ENCODE measurements at regions not wholly inside any gene's neighbourhood (a gene's known extent, or its start where the extent isn't known, plus 50 kb on each side); places are given as distances from the start of the nearest gene placed in this dataset.

GRCh38 chr6:71421611-71422010, 133.0 kb downstream of the OGFRL1 start:
- Histone ChIP-seq H3K9me2 (replicated peaks; ENCODE audit: insufficient read depth, low read length) (no peaks in the 10 kb centered on the region), H3K4me2 (ENCODE audit: low read depth, low read length, poor library complexity, severe bottlenecking) (no peak overlapping the region), H3K9ac (ENCODE audit: low read length) (no peak overlapping the region), H4K20me1 (ENCODE audit: insufficient read depth, low read depth, low read length) (no peaks in the 10 kb centered on the region), H3K27ac (ENCODE audit: low read length) (no peak overlapping the region), H3K4me3 (ENCODE audit: low read length) (no peak overlapping the region), H3K4me1 (ENCODE audit: low read length) (no peaks in the 10 kb centered on the region), H3K9me3 (ENCODE audit: low read length) (no peaks in the 10 kb centered on the region), H3K79me2 (ENCODE audit: low read length) (no peaks in the 10 kb centered on the region), H3K36me3 (ENCODE audit: insufficient read depth, low read length) (no peaks in the 10 kb centered on the region), H2AFZ (ENCODE audit: low read length) (no peak overlapping the region), H3K27me3 (ENCODE audit: low read length) (no peaks in the 10 kb centered on the region)
- no peak for DNase-seq

- H3K36me3 ChIP-seq (ENCODE audit: insufficient read depth, low read length), result no peaks in the 10 kb centered on the region
- no peaks in the 10 kb centered on the region for H3K27me3 ChIP-seq (ENCODE audit: low read length)
- no peaks in the 10 kb centered on the region for H3K79me2 ChIP-seq (ENCODE audit: low read length)
- no peaks in the 10 kb centered on the region for H3K9me2 ChIP-seq (replicated peaks; ENCODE audit: insufficient read depth, low read length)
- no peaks in the 10 kb centered on the region for H4K20me1 ChIP-seq (ENCODE audit: insufficient read depth, low read depth, low read length)
- H3K9ac ChIP-seq (ENCODE audit: low read length), result no peak overlapping the region
- no peak overlapping the region for H3K27ac ChIP-seq (ENCODE audit: low read length)
- no peaks in the 10 kb centered on the region for H3K4me1 ChIP-seq (ENCODE audit: low read length)
- no peaks in the 10 kb centered on the region for H3K9me3 ChIP-seq (ENCODE audit: low read length)
- no peak overlapping the region for H3K4me2 ChIP-seq (ENCODE audit: low read depth, low read length, poor library complexity, severe bottlenecking)
- H2AFZ ChIP-seq (ENCODE audit: low read length), result no peak overlapping the region
- no peak for DNase-seq
- no peak overlapping the region for H3K4me3 ChIP-seq (ENCODE audit: low read length)
Measured at GRCh38 chr6:71430018-71430417, 141.4 kb downstream of the OGFRL1 start.

DNA sequence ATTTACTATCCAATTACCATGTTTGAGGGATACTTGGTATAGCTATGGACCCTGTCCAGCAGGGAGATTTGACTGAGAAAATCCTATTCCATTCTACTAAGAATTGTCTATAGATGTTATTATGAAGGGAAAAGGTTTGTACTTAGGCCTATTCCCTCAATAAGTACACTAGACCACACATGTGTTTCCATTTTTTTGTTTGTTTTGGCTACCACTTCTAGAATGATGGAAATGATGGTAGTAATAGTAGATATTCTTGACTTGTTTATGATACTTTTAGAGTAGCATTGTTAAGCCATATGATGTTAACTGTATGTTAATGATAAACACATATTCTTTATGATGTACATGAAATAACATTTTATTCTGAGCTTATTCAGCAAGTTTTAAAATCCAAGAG, 144.8 kb downstream of the OGFRL1 start:
- no peak overlapping the region for H3K9ac ChIP-seq (ENCODE audit: low read length)
- no peak overlapping the region for H3K4me2 ChIP-seq (ENCODE audit: low read depth, low read length, poor library complexity, severe bottlenecking)
- no peaks in the 10 kb centered on the region for H3K4me1 ChIP-seq (ENCODE audit: low read length)
- H3K27ac ChIP-seq (ENCODE audit: low read length), result no peak overlapping the region
- H3K36me3 ChIP-seq (ENCODE audit: insufficient read depth, low read length), result no peaks in the 10 kb centered on the region
- no peak overlapping the region for H3K4me3 ChIP-seq (ENCODE audit: low read length)
- no peaks in the 10 kb centered on the region for H3K9me2 ChIP-seq (replicated peaks; ENCODE audit: insufficient read depth, low read length)
- no peaks in the 10 kb centered on the region for H3K79me2 ChIP-seq (ENCODE audit: low read length)
- no peak overlapping the region for H2AFZ ChIP-seq (ENCODE audit: low read length)
- no peak for DNase-seq
- no peaks in the 10 kb centered on the region for H4K20me1 ChIP-seq (ENCODE audit: insufficient read depth, low read depth, low read length)
- H3K9me3 ChIP-seq (ENCODE audit: low read length), result no peaks in the 10 kb centered on the region
- no peaks in the 10 kb centered on the region for H3K27me3 ChIP-seq (ENCODE audit: low read length)

DNA sequence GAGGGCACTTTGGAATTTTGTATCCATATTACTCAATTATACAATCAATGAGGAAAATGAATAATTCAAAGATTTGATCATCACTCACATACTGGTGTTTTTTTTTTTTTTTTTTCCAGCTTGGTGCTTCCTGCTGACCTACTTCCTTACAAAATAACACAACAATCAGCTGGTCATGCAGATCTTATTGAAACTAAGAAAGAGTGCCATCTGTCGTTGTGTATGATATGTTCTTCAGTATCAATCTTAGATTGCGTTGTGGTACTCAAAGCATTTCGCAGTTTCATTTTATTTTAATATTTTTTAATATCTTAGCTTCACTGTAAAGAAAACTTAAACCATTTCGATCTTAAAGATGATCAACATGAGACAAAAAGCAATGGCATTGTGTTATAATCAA, 155.6 kb downstream of the OGFRL1 start:
- no peaks in the 10 kb centered on the region for H3K79me2 ChIP-seq (ENCODE audit: low read length)
- DNase-seq, result no peak
- H3K27ac ChIP-seq (ENCODE audit: low read length), result no peak overlapping the region
- H3K9ac ChIP-seq (ENCODE audit: low read length), result no peak overlapping the region
- H3K4me3 ChIP-seq (ENCODE audit: low read length), result no peak overlapping the region
- H3K36me3 ChIP-seq (ENCODE audit: insufficient read depth, low read length), result no peaks in the 10 kb centered on the region
- no peaks in the 10 kb centered on the region for H3K9me2 ChIP-seq (replicated peaks; ENCODE audit: insufficient read depth, low read length)
- H3K4me1 ChIP-seq (ENCODE audit: low read length), result no peaks in the 10 kb centered on the region
- no peaks in the 10 kb centered on the region for H3K27me3 ChIP-seq (ENCODE audit: low read length)
- H3K4me2 ChIP-seq (ENCODE audit: low read depth, low read length, poor library complexity, severe bottlenecking), result no peak overlapping the region
- H4K20me1 ChIP-seq (ENCODE audit: insufficient read depth, low read depth, low read length), result no peaks in the 10 kb centered on the region
- H2AFZ ChIP-seq (ENCODE audit: low read length), result no peak overlapping the region
- H3K9me3 ChIP-seq (ENCODE audit: low read length), result no peaks in the 10 kb centered on the region

- Histone ChIP-seq H3K9me3 (ENCODE audit: low read length) (no peaks in the 10 kb centered on the region), H3K4me1 (ENCODE audit: low read length) (no peaks in the 10 kb centered on the region), H3K4me2 (ENCODE audit: low read depth, low read length, poor library complexity, severe bottlenecking) (no peak overlapping the region), H3K27ac (ENCODE audit: low read length) (no peak overlapping the region), H3K79me2 (ENCODE audit: low read length) (no peaks in the 10 kb centered on the region), H3K9ac (ENCODE audit: low read length) (no peak overlapping the region), H3K4me3 (ENCODE audit: low read length) (no peak overlapping the region), H4K20me1 (ENCODE audit: insufficient read depth, low read depth, low read length) (no peaks in the 10 kb centered on the region), H2AFZ (ENCODE audit: low read length) (no peak overlapping the region), H3K27me3 (ENCODE audit: low read length) (no peaks in the 10 kb centered on the region), H3K9me2 (replicated peaks; ENCODE audit: insufficient read depth, low read length) (no peaks in the 10 kb centered on the region), H3K36me3 (ENCODE audit: insufficient read depth, low read length) (no peaks in the 10 kb centered on the region)
- no peak for DNase-seq
Measured at GRCh38 chr6:71446057-71446456, 157.4 kb downstream of the OGFRL1 start.

DNA sequence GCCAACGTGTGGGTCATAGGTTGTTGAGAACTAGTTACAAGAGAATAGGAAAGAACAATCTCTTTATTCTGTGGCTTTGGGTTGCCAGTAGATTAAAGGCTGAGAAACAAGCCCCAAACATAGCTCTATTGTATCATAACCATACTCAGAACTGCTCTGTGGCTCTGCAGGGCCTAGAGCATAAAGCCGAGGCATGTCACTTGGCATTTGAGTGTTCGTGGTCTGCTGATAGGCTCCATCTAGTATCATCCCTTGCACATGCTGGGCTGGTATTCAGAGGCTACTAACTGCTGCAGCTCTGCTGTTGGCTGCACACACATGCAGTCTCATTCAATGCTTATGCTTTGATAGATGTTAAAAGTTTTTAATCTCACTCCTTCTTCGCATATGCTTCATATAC, 157.9 kb downstream of the OGFRL1 start:
- H3K27ac ChIP-seq (ENCODE audit: low read length), result no peak overlapping the region
- H3K79me2 ChIP-seq (ENCODE audit: low read length), result no peaks in the 10 kb centered on the region
- DNase-seq, result no peak
- no peaks in the 10 kb centered on the region for H3K27me3 ChIP-seq (ENCODE audit: low read length)
- H2AFZ ChIP-seq (ENCODE audit: low read length), result no peak overlapping the region
- H3K4me3 ChIP-seq (ENCODE audit: low read length), result no peak overlapping the region
- no peaks in the 10 kb centered on the region for H4K20me1 ChIP-seq (ENCODE audit: insufficient read depth, low read depth, low read length)
- H3K9ac ChIP-seq (ENCODE audit: low read length), result no peak overlapping the region
- H3K9me2 ChIP-seq (replicated peaks; ENCODE audit: insufficient read depth, low read length), result no peaks in the 10 kb centered on the region
- H3K9me3 ChIP-seq (ENCODE audit: low read length), result no peaks in the 10 kb centered on the region
- H3K4me1 ChIP-seq (ENCODE audit: low read length), result no peaks in the 10 kb centered on the region
- no peaks in the 10 kb centered on the region for H3K36me3 ChIP-seq (ENCODE audit: insufficient read depth, low read length)
- no peak overlapping the region for H3K4me2 ChIP-seq (ENCODE audit: low read depth, low read length, poor library complexity, severe bottlenecking)

DNA sequence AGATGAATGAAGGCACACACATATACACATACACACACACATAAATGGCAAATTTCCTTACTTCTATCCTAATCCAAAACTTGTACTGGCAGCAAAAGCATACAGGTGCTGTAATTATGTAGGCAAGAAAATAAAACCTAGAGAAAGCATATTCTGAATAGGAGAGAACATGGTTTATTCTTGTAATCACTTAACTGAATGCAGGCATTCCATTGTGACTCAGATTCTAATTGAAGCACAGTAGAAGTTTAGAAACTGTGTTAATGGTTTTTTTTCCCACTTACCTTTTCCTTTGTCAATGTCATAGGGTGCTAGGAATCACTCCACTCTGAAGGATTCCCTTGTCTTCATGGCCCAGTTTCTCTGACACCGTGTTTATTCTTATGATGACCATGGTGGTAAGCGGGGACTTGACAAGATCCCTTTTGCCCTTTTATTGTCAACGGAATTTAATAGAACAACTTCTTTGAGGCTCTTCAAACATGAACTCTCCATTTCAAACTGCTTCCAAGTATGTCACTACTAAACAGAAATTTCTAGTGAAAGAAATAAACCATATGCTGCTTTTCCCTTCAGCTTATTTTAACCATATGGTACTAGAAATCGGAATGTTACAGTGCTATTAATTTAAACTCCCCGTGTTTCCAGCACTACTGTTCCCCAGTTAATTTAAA, 164.2 kb downstream of the OGFRL1 start:
- no peak for DNase-seq
- Histone ChIP-seq H3K9me2 (replicated peaks; ENCODE audit: insufficient read depth, low read length) (no peaks in the 10 kb centered on the region), H3K4me3 (ENCODE audit: low read length) (no peak overlapping the region), H2AFZ (ENCODE audit: low read length) (no peak overlapping the region), H3K36me3 (ENCODE audit: insufficient read depth, low read length) (no peaks in the 10 kb centered on the region), H3K27me3 (ENCODE audit: low read length) (no peaks in the 10 kb centered on the region), H4K20me1 (ENCODE audit: insufficient read depth, low read depth, low read length) (no peaks in the 10 kb centered on the region), H3K9ac (ENCODE audit: low read length) (no peak overlapping the region), H3K4me1 (ENCODE audit: low read length) (no peaks in the 10 kb centered on the region), H3K79me2 (ENCODE audit: low read length) (no peaks in the 10 kb centered on the region), H3K9me3 (ENCODE audit: low read length) (no peaks in the 10 kb centered on the region), H3K27ac (ENCODE audit: low read length) (no peak overlapping the region), H3K4me2 (ENCODE audit: low read depth, low read length, poor library complexity, severe bottlenecking) (no peak overlapping the region)

DNA sequence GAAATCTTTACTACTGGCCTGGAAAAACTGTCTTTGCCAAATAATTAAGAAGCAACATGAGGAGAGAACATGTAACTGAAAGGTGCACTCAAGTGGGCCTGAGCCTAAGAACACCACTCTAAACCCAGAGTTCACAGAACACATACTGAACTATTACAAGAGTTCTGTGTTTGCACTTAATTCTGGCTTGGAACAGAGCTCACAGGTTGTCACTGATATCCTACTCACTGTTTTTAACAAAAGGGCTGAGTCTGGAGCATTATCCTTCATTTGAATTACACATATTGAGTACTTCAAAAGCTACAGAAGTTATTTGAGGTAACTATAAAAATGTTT, 164.7 kb downstream of the OGFRL1 start:
- Histone ChIP-seq H3K9me3 (ENCODE audit: low read length) (no peaks in the 10 kb centered on the region), H3K27me3 (ENCODE audit: low read length) (no peaks in the 10 kb centered on the region), H4K20me1 (ENCODE audit: insufficient read depth, low read depth, low read length) (no peaks in the 10 kb centered on the region), H3K79me2 (ENCODE audit: low read length) (no peaks in the 10 kb centered on the region), H3K4me3 (ENCODE audit: low read length) (no peak overlapping the region), H2AFZ (ENCODE audit: low read length) (no peak overlapping the region), H3K4me2 (ENCODE audit: low read depth, low read length, poor library complexity, severe bottlenecking) (no peak overlapping the region), H3K9me2 (replicated peaks; ENCODE audit: insufficient read depth, low read length) (no peaks in the 10 kb centered on the region), H3K4me1 (ENCODE audit: low read length) (no peaks in the 10 kb centered on the region), H3K27ac (ENCODE audit: low read length) (no peak overlapping the region), H3K36me3 (ENCODE audit: insufficient read depth, low read length) (no peaks in the 10 kb centered on the region), H3K9ac (ENCODE audit: low read length) (no peak overlapping the region)
- DNase-seq, result no peak

- H3K4me3 ChIP-seq (ENCODE audit: low read length), result no peak overlapping the region
- H3K4me2 ChIP-seq (ENCODE audit: low read depth, low read length, poor library complexity, severe bottlenecking), result no peak overlapping the region
- no peak for DNase-seq
- no peaks in the 10 kb centered on the region for H3K4me1 ChIP-seq (ENCODE audit: low read length)
- no peak overlapping the region for H2AFZ ChIP-seq (ENCODE audit: low read length)
- H3K9ac ChIP-seq (ENCODE audit: low read length), result no peak overlapping the region
- no peaks in the 10 kb centered on the region for H3K27me3 ChIP-seq (ENCODE audit: low read length)
- H3K27ac ChIP-seq (ENCODE audit: low read length), result no peak overlapping the region
- no peaks in the 10 kb centered on the region for H3K36me3 ChIP-seq (ENCODE audit: insufficient read depth, low read length)
- H4K20me1 ChIP-seq (ENCODE audit: insufficient read depth, low read depth, low read length), result no peaks in the 10 kb centered on the region
- no peaks in the 10 kb centered on the region for H3K9me2 ChIP-seq (replicated peaks; ENCODE audit: insufficient read depth, low read length)
- H3K9me3 ChIP-seq (ENCODE audit: low read length), result no peaks in the 10 kb centered on the region
- no peaks in the 10 kb centered on the region for H3K79me2 ChIP-seq (ENCODE audit: low read length)
Measured at GRCh38 chr6:71454056-71454455, 165.4 kb downstream of the OGFRL1 start.

Measured in Karpas-422 (cell line).